SH-SY5Y (cell line): ENCODE measurements at regions not wholly inside any gene's neighbourhood (a gene's known extent, or its start where the extent isn't known, plus 50 kb on each side); places are given as distances from the start of the nearest gene placed in this dataset.

Experiments used
- GATA2 ChIP-seq: IDR thresholded peaks from 2 replicates; pipeline ENCODE4 v1.6.1; 2011; ENCODE audit warnings: mild to moderate bottlenecking, low read depth, low read length
- GATA3 ChIP-seq: IDR thresholded peaks from 2 replicates; pipeline ENCODE4 v1.6.1; 2011; ENCODE audit warnings: low read depth, mild to moderate bottlenecking, low read length, moderate library complexity

- TF ChIP-seq GATA2 (no peak), GATA3 (no peak)
Observed at GRCh38 chr11:111176603-111177002, 68.9 kb upstream of the POU2AF2 start.
